KG1 (cell line): ENCODE measurements at regions not wholly inside any gene's neighbourhood (a gene's known extent, or its start where the extent isn't known, plus 50 kb on each side); places are given as distances from the start of the nearest gene placed in this dataset.

Experiments used
- DNase-seq: peaks from one replicate; lab custom pipeline; 2025; lab: John Stamatoyannopoulos, UW

DNA sequence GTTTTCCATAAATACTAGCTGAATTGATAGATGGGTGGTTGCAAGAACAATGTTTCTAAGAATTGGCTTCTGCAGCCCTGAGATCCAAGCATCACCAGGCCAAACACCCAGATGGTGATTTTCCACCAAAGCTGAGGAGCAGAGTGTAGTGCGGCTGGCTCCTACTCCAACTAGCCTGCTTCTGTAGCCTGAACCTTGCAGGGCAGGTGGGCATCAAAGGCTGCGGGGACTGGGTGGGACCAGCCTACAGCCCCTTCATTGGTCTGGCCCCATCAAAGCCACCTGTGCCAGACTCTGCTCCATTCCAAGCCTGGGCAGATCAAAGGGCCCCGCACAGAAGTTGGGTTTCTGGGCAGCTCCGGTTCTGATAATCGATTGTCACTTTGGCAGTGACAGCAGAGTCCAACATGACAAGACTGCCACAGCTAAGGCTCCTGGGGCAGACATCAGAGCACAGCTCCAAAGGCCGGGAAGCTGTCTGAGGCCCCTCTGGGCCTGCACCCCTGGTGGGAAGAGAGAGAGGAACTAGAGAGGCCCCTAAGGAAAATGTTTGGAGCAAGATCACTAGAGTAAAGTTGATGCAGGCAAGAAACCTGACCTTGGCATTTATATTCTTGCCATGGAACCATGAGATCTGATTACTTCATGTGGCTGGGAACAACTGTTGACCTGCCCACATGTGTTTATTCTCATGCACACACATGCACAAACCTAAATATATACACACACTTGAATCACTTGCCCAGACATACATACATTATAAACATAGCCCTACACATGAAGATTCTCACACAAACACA, 582.9 kb downstream of the INSC start:
- DNase-seq: no peak

DNA sequence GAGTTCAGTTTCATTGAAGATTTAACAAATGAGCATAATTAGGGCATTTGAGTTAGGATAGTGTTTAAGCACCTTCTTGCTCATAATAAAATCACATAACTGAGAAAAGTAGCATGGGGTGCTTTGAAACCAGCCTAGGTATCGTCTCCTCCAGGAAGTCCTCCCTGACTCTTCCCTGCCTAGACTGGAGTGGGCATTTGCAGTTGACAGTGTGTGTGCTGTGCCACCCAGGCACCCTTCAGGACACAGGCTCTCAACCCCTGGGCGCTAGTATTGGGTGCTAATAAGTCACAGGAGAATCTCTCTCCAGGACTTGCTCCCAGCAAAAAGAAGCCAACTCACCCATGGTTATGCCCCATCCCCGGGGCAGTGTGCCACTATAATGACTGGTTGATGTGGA, 584.1 kb downstream of the INSC start:
- DNase-seq: no peak

DNA sequence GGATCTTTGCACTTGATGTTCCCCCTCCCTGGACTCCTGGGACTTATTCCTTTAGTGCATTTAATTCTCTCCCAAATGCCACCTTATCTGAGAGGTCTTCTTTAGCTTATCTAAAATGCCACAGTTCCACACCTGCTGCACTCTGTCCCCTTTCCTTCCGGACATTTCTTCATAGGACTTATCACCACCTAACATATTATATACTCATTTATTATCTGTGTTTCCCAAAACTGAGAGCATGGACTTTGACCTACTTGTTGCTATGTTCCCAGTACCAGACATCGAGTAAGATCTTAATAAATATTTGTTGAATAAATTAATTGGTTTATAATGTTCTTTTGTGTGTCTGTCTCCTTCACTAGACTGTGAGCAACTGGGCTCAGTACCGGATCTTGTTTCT, 585.3 kb downstream of the INSC start:
- DNase-seq: no peak

DNA sequence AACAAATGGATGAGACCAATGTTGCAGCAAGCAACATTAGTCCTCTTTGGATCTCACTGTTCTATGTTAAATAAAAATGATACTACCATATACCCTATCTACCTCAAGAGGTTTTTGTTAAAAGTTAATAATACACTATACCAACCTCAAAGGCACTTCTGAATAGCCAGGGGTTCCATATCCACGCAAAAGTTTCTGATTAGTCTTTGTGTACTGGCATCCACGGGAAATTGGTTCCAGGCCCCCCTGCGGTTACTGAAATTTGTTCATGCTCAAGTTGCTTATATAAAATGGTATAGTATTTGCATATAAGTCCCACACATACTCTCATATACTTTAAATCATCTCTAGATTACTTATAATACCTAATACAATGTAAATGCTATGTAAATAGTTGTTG, 585.7 kb downstream of the INSC start:
- no peak for DNase-seq

DNA sequence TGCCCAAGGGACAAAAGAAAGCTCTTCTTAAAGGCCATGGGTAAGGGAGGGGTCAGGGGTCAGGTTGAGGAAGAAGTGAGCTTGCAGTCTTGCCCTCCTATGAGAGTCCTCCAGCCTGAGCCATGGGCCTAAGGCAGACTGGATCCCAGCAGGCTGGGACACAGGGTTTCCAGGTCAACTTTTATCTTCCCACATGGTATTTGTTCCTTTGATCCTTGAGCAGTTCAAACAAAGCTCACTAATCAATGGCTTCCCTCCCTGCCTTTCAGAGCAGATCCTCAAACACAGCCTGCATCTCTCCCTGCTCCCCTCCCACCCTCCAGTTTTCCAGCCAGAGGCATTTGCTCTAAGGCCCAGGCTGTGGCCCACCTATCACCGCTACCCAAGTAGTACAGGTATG, 589.3 kb downstream of the INSC start:
- no peak for DNase-seq

DNA sequence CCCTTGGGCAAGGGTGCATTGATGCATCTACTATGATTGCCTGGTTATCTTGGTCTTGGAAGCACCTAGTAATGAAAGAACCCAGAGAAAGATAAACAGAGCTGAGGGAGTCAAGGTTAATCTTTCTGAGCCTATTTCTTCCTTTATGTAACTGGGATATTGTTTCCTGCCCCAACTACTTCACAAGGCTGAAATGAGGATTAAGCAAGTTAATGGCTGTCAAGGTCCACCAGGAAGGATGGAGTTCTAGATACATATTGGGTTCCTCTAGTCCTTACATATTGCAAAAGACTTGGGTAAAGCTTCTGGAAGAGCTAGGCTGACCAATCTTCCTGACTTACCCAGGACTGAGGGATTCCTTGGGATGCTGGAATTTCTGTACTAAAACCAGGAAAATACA, 589.8 kb downstream of the INSC start:
- DNase-seq: no peak

DNA sequence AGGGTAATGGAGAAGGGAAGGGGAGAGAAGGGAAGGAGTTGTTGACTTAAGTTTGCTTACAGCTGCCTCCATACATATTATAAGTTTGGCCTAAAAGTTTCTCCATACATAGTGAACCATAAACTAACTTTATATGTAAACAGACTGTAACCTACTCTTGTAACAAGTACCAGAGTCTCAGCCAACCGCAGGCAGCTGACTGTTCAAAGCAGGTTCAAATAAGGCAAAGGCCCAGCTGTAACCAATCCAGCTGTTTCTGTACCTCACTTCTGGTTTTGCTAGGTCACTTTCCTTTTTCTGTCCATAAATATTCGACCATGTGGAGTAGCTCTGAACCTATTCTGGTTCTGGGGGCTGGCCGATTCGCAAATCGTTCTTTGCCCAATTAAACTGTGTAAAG, 591.2 kb downstream of the INSC start:
- DNase-seq: no peak

DNA sequence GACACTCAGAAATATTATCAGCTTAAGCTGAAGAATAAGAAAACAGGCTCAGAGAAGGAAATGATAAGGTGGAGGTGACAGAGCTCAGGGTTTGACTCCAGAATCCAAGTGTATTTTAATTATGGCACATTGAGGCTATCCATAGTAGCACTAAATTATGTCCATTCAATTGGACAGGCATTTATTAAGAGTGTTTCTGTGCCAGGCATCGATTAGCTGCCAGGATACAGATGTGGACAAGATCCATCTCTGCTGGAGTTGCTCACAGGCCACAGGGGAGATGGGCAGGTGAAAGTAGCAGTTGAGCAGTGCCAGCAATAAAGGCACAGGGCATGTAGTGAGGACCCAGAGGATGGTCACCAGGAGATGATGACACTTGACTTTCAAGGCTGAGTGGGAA, 592.5 kb downstream of the INSC start:
- no peak for DNase-seq

DNA sequence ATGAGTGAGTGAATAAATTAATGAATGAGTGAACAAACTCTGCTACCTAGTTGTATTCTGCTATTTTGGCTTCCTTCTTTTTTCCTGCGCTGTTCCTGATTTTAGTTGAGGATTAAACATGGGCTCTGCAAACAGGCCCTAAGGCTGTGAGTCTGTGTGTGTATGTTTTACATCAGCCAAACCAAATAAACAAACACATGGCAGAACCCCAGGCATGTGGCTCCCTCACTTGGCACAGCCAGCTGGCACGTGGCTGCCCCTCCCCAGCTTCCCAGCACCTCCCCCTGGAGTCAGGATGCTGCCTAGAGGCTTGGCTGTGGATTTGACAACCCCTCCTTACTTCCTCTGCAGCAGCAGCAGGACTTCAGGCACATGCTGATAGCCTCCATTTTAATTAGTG, 593.2 kb downstream of the INSC start:
- DNase-seq: no peak

DNA sequence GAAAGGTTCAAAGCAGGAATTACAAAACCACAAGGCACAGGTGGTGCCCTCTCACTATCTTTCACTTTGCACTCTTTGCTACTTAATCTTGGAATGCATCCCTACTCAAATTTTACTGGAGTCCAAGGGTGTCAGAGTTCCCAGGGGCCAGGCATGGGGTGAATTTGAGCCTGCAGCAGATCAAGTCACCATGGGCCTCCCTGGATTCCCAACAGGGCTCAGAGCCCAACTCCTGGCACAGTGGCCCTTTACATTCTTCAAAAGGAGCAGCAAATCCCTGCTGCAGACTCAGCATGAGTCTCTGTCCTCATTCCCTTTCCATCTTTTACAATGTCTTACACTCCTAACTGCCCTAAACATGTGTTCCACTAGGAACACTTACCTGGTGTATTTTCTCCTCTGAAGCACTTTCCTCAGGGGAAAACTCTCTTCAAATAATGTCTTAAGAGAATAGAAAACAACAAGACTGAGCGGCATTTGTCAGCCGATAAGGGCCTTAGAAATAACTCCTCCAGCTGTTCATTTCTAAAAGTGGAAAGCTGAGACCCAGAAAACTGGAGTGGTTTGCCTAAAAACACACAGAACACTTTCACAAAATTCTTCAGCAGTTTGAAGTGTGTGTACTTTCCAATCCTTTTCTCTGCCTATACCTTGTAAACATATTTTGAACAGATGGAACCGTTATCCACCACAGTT, 596.0 kb downstream of the INSC start:
- DNase-seq: no peak

DNA sequence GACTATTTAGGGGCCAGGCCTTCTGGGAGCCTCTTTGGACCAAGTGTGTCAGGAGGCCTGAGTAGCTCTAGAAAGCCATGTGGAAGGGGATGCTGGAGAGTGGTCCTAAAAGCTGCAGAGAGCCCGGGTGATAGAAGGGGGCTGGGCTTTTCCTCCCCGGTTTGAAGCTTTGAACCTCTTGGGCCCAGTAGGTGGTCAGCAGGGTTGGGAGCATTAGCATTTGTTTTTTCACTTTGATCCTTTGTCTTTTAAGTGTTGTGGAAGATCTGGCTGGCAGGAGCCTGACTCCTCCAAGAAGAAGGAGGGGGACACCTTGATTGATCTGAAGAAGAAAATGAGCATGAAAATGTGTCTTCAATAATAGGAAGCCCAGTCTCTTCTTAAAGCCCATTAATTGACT, 596.6 kb downstream of the INSC start:
- DNase-seq: no peak

DNA sequence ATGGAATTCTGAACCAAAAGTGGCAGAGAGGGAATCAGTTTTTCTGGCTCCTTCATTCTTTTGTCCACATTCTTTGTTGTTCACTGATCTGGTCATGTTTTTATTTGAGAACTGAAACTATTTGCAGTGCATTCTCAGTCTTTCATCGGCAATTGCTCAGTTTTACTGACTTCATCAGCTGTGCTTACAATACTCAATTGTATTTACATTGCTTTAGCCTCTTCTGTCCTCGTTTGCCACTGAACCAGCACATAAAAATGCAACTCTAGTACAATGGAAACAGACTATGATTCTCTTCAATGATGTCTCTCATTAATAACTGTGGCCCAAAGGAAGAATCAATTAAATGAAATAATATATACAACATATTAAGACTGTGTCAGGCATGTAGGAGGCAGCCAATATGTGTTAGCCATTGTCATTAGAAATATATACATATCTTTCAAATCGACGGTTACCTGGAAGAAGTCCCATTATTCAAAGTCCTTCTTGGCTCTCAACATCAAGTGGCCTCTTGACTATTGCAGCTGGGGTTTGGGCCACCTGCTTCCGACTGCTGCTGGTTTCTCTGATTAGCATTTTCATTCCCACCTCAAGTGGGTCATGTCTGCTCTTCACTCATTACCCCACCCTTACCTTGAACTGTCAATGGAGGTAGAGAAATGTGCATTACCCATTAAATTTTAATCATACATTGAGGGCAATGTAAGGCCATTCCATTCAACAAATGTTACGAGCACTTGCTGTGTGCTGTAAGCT, 600.1 kb downstream of the INSC start:
- no peak for DNase-seq

DNA sequence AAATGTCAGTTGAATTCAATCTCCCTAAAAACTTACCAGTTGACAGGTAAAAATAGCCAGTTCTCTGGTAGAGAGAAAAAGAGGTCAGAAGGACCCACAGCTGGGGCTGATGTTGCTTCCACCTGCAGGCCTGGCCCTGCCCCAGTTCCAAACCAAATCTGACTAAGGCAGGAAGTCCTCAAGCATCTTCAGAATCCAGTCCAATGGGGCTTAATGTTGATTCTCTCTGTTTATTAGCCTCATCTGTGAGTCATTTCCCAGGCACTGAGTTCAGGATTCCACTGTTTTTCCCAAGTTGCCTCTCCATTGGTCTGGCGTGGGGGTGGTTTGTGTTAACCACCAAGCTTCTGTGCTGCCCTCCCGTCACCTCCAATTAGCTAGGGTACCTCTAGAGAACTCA, 601.8 kb downstream of the INSC start:
- DNase-seq: no peak

DNA sequence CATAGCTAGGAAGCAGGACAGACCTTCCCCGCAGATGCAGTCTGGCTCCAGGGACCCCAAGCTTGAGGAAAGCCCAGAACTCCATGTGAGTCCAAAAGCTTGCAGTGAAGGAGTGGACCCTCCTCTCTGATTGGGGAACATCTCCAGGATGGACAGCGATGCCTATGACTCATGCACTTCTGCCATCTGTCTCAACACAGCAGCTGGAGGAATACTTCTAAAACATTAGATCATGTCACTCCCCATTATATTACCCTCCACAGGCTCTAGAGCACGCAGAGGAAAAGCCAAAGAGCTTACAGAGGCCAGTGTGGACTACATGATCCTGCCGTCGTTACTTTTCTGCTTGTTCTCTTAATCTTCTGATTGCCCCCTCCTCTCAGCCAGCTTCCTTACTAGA, 605.7 kb downstream of the INSC start:
- no peak for DNase-seq

DNA sequence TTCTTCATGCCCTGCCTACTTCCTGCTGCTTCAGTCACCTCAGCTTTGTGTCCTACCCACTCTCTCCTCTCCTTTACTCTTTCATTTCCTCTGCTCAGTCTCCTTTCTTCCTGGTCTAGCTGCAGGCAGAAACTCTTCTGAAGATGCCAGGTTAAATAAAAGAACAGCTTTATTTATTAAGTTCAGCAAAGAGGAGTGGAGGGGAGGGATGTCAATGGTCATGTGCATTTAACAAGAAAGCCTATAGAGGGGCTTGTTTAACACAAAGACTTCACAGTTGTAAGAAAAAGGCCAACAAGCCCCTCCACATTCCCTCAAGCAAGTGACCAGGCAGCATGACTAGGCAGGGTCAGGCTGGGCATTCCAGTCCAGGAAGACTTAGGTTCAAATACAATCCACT, 609.2 kb downstream of the INSC start:
- no peak for DNase-seq

DNA sequence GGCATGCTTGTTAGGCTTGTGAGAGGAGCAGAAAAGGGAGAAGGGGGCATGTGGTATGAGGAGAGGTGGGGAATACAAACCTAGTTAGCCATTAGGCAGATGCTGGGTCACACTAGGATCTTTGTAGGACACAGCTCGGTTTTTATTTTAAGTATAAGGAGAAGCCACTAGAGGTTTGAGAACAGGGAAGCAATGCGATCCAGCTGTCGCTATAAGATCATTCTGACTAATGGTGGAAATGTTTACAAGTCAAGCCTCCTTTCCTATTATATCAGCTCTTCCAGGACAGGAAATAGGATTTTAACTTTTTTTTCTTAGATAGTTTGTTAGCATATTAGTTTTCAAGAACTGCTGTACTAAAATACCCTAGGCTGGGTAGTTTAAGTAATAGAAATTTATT, 609.9 kb downstream of the INSC start:
- DNase-seq: no peak

DNA sequence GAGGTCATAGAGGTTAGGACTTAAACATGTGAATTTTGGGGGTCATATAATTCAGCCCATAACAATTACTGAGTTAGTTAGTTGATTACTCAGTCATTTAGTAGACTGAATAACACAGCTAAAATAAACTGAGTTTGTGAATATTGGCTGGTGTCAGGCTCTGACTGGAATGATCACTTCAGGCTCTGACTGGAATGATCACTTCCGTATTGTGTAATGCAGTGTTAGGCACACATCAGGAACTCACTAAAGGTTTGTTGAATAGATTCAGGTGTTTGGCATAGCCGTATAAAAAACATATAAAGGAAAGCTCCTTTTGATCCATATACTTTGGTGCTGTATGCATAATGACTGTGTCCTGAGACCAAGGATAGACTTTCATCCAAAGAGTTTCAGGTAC, 610.5 kb downstream of the INSC start:
- no peak for DNase-seq

DNA sequence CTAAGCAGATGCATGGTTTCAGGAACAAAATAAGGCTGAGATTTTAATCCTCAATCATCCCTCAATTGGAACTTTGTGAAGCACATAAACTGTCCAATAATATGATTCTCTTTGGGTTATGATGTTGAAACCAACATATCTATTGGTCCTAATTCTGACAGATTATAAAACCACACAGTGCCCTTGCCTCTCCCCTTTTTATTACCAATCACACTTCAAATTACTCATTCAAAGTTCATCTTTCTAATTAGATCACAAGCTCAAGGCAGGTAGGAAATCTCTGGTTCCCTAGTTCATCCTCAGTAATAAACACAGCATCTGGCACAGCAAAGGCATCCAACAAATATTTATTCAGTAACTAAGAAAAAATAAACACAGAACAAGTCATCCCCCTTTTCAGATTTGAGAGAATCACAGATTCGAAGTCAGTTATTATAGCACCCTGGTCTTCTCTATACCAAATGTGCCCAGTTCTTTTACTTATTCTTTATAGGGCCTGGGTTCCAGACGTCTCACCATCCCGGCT, 611.6 kb downstream of the INSC start:
- no peak for DNase-seq

DNA sequence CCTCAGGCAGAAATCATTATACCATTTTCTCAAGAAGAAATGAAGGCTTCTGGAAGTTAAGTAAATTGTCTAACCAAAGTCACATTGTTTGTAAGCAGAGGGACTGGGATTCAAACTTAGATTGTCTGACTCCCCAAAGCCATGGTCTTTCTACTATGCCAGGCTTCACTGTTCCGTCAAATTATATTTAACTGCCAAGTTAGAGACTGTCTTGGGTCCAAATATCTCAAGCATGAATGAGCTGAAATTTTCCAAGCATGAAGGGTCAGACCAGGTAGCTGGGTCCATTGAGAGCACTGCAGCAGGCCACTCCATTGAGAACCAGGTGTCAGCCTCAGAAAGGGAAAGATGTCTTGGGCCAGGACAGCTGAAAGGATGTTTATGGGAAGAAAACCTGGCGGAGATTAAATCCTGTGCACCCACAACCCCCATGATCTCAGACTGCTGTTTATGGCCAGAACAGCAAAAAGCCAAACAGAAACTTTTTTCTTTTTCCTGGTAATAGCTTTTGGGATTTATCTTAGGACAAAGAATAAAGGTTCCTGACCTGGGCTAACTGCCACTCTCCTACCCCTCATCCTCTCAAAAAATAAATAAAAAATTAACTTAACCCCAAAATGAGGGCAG, 612.3 kb downstream of the INSC start:
- DNase-seq: no peak

DNA sequence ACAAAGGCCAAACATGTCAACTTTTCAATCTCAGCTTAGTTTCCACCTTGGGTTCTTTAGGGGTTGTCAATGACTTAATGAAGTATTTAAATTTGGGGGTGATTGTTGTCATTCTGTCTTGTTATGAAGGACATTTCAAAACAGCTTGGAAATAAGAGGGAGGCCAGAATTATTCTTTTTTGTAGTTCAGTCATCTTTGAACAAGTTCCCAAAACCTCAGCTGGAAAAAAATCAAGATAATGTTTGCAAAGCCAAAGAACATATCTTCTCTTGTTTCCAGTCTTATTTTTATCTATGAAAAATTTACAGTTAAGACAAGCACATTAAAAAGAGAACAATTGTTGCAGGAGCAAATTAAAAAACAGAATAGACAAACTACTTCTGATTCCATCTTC, 612.8 kb downstream of the INSC start:
- no peak for DNase-seq

DNA sequence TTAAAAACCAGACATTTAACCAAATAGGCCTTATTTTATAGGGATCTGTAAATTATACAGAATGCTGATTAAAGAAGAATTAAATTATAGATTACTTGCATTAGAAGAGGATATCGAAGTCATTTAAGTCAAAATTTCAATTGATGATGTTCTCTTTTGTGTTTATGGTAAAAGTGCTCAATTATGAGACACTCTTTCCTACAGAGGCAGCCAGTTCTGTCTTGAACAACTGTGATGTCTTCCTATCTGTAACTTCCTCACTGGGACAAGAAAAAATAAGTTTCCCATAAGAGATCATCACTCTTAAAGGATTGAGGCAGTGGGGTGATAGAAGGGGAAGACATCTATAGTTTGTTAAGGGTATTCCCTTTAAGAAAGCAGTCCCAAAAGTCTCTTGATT, 613.5 kb downstream of the INSC start:
- DNase-seq: no peak

DNA sequence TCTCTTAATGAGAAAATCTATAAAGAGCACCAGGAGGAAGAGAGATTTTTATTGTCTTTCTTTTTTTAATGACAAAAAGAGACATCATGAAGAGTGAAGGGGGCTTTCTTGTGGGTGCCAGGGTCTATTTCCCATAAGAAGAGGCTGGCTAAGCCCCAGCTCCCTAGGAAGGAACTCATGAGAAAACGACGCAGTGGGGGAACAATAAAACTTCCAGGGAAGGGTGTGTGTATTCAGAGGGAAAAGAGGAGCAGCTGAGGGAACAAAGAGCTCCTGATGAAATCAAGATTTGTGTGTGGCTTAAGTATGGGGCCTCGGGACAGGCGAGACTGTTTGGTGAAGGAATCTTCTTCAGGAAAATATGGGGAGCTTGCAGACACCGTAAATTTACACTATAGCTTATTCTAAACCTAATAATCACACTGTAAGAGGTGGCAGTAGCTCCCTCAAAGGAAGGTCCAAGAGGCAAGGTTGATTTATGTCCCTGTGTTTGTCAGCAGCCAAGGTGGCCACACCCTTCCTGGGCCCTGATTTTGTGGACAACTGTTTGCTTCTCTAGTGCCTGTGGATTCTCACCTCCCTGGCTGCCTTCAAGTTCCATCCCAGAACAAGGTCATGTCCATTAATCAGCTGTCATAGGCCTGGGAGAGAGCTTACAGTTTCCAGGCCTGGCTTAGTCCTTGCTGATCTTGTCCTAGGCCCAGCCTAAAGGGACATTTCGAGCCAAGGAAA, 615.7 kb downstream of the INSC start:
- DNase-seq: no peak
